ENCODE measurements at regions not wholly inside any gene's neighbourhood (a gene's known extent, or its start where the extent isn't known, plus 50 kb on each side); places are given as distances from the start of the nearest gene placed in this dataset.

DNA sequence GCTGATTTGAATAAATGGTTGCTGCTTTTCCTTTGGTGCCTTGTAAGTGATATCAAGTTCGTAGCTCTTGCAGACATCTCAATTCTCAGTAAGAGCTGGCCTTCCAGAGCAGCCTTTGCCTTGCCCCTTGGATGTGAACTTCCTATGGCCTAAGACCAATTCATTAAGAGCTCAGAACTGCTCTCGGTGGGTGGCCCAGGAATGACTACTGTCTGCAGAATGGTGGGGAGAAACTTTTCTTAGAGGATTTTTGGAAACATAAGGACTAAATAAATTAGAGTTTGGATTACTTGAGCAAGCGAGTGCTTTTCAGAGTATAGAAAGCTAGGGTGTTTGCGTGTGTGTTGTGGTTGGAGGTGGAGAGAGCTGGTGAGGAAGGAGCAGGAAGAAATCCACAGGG, 306.4 kb upstream of the TBX3 start:
- no peak for DNase-seq

DNA sequence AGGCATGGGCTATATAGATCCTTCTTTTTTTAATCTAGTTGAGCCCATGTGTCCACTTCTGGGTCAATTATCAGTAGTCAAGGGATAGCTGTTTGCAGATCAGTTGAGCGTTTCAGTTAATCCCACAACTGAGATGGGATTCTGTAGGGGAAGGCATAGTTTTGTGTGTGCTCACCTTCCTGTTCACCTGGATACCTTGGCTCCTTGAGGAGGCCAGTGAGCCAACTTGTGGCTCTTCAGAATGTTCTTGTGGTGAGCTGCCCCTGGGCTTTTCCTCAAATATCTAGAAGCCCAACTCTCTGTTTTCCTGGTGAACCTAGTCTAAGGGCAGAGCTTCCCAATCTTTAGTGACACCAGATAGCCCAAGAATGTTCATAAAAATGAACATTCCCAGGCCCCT, 302.9 kb upstream of the TBX3 start:
- no peak for DNase-seq

DNA sequence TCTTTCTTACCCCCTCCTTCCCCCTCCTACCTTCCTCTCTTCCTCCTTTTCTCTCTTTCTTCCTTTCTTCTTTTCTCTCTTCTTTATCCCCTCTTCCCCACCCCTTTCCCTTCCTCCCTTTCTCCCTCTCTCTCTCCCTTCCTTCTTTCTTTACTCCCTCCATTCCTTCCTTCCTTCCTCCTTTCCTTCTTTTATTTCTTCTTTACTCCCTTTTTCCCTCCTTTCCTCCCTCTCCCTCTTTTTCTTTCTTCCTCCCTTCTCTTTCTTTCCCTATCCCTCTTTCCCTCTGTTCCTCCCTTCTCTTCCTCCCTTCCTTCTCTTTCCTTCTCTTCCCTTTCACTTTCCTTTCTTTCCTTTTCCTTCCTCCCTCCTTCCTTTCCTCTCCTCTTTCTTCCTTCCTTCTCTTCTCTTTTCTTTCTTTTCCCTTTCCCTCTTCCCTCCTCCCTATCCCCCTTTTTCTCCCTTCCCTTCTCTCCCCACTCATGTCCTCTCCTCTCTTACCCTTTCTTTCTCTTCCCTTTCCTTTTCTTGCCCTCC, 302.3 kb upstream of the TBX3 start:
- no peak for DNase-seq

GRCh38 chr12:114984634-114985061, 300.7 kb upstream of the TBX3 start:
- DNase-seq, result no peak

DNA sequence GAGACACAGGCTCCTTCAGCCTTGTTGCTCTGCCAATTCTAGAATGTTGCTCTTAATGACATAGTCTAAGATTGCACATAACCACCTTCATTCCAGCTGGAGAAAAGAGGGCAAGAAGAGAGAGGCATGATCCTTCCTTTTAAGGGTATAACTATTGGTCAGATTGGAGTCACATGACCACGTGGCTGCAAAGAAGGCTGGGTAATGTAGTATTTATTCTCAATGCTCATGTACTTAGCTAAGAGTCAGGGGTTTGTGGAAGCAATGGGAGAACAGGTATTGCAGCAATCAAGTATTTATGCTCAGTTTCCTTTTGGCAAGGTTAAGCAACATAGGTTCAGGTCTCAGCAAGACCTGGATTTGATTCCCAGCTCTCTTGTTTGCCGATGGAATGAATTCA, 298.8 kb upstream of the TBX3 start:
- no peak for DNase-seq

GRCh38 chr12:114981036-114981435, 297.1 kb upstream of the TBX3 start:
- DNase-seq, result no peak

DNA sequence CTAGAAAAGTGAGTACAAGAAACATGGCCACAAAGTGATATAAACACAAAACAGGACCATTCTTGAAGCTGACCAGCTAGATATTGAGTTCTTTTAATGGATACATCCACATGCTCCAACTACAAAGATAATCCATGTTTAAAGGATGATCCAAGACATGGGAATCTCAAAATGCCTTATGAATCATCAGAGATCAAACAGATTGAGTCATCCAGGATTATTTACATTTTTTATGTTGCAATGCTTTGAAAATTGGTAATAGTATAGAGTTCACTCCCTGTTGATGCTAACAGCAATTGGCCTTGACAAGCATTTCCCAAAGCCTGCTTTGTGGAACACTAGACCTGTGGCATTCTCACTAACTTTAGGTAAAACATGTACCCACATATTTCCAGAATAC, 293.0 kb upstream of the TBX3 start:
- no peak for DNase-seq

DNA sequence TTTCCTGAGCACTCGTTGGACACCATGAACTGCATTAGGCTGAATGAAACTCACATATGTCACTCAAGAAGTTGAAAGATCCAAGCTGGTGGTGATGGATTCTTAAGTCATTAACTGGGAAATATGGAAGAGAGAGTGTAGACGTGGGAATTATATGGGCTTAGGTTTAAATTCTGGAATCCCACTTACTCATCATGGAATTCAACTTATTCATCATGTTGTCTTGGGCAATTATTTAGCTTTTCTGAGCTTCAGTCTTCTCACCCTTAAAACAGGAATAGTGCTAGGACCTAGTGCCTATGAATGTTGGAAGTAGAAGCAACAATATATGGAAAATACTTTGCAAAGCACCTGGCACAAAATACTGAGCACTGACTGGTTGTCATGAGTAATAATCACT, 292.4 kb upstream of the TBX3 start:
- DNase-seq, result no peak

DNA sequence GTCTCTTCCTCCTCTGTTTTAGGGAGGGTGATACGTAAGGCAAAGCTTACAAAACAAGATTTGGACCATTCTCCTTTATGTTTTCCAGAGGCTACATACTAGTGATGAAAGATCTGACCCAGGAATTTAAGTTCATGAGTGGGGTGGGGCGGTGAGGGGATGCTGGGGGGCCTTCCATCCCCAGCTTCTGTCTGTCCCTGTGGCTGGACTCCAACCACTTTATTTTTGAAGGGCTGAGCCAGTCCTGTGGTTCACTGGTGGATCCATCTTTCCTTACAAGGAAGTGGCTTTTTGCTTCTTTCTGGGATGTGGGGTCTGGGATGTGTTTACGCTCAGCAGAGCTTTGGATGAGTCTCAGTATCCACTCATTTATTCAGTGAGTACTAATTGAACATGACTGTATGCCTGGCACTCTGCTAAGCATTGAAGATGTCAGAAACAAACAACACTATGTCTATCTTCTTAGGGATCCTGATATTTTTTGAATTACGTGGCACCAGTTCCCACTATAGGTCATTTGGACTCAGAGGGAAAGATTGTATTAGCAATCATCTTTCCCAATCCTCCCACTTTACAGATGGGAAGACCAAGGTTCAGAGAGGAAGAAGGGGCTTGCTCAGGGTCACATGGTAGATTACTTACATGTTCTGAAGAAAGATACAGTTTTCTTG, 291.8 kb upstream of the TBX3 start:
- no peak for DNase-seq

DNA sequence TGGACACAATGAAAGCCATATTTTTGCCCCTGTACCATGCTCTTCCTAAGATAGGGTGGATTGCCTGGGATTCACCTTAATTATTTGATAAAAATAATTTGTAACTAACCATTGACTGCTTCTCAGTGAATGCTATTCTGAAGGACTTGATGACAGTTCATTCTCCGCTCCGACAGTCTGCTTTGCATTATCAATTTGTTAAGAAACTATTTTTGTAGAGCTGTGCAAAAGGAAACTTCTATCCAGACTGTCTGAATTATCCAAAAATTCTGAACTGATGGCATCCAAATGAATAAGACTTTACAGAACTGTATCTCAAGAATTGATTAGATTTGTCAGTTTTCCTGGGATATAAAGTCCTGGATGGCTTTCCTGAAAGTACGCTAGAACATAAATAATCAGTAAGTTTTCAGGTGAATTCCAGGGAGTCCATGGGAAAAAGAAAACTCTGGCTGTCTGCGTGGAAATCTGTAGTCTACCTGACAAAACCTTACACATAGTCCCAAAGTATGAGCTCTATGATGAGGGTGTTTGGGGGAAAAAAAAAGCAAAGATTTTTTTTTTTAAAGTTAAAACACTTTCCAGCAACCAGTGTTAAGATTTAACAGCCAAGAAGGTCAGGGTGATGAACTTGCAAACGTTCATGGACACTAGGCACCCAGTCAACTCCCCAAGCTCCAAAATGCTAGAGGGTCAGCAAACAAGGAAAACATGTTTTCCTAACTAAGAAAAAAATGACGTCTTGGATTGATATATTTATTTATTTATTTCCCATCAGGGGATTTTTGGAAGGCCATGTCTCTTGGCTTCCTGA, 291.1 kb upstream of the TBX3 start:
- DNase-seq, result no peak

- DNase-seq, result no peak
Measured at GRCh38 chr12:114974333-114974732, 290.4 kb upstream of the TBX3 start.

DNA sequence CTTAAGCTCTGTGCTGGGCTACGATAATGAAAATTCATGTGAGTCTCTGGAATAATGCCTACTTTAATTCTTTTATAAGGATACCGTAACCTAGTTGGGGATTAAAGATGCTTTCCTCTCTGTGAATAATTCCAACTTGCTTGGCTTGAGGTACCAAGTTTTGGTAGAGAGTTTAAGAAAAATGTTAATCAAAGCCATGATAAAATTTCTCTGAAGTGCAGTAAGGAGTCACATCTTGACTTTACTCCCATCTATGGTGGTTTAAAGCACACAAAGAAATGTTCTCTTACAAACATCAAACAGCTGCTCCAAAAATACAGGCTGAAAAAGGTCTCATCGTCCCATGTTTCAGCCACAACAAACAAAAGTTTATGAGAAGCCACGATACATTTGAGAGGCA, 284.8 kb upstream of the TBX3 start:
- DNase-seq, result no peak

DNA sequence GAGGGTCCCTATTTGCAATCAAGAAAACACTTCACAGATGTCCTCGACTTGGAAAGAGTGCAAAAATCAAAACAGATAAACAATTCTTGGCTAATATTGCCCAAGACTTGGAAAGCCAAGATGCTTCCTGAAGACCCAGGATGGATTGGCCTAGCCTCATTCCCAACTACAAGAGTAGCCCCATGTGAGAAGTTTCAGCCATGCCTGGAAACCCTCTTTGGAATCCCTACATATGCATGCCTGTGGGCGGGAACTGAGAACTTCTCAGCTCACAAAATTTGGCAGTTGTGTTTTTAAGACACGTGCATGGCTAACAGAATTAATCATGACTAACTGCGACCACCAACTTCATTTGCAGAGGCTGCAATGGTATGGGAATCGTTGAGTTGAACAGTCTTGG, 283.2 kb upstream of the TBX3 start:
- DNase-seq, result no peak

- DNase-seq, result no peak
Measured at GRCh38 chr12:114964841-114965240, 280.9 kb upstream of the TBX3 start.

DNA sequence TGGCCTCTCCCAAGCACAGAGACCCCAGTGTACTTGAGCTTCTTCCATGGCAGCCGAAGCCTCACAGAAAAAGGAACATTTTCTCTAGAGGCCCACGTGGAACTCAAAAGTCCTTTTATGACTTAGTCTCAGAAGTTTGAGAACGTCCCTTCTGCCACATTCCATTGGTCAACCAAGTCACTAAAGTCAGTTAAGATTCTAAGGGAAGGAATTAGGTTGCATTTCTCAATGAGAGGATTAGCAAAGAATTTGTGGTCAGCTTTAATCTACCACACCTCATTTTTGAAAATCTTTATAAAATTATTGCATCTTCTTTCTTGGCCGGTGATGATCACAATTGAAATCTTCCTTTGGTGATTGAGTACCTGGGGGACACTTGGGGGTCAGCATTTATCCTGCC, 279.9 kb upstream of the TBX3 start:
- no peak for DNase-seq

GRCh38 chr12:114961491-114961890, 277.5 kb upstream of the TBX3 start:
- DNase-seq, result no peak

DNA sequence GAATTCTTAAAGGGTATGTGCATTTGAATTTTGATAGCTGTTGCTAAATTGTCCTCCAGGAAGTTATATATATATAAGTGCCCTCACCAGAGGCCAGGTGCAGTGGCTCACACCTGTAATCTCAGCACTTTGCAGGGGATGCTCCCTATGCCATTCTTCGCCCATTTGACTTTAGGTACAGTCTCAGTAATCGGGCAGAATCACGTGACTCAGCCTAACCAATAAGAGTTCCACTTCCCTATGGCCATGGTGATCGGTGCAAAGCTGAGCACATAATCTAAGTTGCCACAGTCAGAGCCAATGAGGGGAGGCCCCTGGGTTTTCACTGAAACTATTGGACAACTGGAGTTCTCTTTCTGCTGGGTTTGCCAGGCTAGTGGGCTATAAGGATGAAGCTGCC, 274.6 kb upstream of the TBX3 start:
- DNase-seq, result no peak

DNA sequence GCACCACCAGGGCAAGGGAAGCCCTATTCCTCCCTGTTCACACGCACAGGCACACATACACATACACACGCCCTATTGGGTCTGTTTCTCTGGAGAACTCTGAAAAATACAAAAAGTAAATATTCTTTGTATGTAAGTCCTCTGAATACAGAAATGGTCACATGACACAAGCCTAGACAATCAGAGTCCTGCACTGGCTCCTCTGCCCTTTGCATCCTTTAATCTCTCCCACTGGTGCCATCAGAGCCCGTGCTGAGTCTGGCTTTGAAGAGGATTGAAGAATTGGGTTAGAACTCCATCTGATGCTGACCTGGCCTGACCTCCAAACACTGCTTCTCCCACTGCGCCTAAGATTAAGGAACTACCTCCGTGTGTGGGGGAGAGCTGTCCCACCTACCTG, 273.2 kb upstream of the TBX3 start:
- DNase-seq, result no peak

DNA sequence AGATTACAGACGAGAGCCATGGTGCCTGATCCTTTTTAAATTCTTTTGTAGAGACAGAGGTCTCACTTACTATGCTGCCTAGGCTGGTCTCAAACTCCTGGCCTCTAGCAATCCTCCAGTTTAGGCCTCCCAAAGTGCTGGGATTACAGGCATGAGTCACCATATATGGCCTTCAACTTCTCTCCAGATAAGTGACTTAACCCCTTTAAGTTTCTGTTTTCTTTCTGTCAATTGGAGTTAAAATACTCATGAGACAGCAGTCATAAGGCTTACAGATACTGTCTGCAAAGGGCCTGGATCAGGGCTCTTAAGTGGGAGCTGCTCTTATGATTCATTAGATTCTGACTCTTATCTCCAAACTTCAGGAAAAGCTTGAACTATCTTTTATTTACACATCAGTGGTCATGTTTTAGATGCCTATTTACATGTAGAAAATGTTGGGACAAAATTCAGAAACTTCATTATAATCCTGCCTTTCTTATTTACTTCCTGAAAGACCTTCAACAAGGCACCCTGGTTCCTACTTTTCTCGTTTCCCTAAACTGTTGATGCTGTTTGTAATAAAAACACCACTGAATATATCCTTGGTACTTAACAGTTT, 271.5 kb upstream of the TBX3 start:
- DNase-seq, result no peak

GRCh38 chr12:114954511-114955055, 270.6 kb upstream of the TBX3 start:
- no peak for DNase-seq

DNA sequence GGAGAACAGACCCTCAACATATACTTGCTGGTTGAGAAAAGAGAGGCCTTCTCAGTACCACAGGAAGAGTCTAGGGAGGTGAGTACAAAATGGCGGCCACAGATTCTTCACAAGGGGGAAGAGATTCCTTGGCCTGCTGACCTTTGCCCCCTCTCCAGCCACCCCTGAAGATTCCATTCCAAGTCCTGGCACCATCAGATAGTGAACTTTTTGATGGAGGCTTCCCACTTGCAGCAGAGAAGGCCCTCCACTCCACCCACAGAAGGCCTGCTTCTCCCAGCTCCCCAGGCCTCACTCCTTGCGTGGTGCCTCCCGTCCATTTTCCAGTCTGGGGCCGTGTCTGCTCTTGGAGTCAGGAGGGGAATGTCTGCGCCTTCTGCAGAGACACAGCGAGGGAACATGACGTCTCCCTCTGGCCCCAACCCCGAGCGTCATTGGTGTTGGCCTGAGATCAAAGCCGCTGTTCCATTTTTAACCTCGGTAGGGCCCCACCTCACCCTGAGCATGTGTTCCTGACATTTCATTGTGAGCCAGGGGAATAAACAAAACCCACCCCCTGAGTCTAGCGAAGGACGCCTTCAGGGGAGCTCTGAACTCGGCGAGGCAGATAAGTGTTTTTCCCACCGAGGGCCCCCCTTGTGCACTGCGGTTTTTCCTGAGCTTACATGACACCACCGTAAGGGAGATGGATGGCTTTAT, 268.7 kb upstream of the TBX3 start:
- DNase-seq, result no peak

DNA sequence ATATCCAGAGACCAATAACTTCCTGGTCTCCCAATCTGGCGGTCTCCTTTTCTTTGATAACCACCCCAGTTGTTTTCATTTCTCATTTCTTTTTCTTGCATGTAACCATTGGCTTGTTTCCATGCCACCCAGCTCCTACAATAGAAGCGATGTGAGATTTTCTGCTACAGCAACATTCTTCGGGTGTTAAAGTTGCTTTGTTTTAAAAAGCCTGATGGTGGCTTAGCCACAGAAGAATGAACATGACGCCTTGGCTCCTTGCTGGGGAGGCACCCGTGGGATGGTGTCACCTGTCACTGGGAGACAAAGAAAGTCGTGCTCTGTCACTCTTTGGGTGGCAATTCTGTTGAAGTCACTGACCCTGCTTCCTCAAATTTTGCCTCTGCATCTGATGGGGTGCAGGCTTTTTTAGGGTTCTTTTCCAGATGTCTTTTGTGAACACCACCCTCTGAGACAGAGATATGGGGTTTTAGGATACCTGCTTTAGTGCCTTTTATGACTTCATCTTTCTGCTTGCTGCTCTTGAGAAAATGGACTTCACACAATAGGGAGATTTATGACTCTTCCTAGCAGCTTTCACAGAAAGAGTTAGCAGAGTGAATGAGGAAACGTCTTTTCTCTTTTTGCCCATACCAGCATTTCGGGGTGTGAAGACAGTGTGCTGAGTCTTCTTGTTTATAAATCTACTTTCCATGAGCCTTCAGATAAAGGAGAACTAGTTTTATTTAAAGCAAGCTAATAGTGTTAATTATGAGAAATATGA, 265.3 kb upstream of the TBX3 start:
- no peak for DNase-seq

Measured in NCI-H1092 treated with DMSO at 0.1 percent for 48 hours (cell line).